GM12864 (cell line): ENCODE measurements at regions not wholly inside any gene's neighbourhood (a gene's known extent, or its start where the extent isn't known, plus 50 kb on each side); places are given as distances from the start of the nearest gene placed in this dataset.
"Not testable (repeated sequence)": the region's sequence is repeated elsewhere in the genome, so short reads cannot be mapped to it uniquely, and the experiment has no call there.

Experiments
- DNase-seq: peaks from one replicate; pipeline ENCODE4 v3.0.0-alpha.2; 2011; ENCODE audit warnings: low read depth
- H3K4me3 ChIP-seq: 2 replicates; pipeline ENCODE4 v1.5.1; 2011; ENCODE audit warnings: mild to moderate bottlenecking, low read depth, low read length, control low read depth
- TF ChIP-seq, protein P1 (sequence below): IDR thresholded peaks from 2 replicates; pipeline ENCODE4 v1.5.1; 2011; ENCODE audit warnings: low read depth, mild to moderate bottlenecking, moderate library complexity, low read length, control low read depth, inconsistent platforms; ENCODE audit errors: missing control alignments

- TF ChIP-seq, protein P1, sequence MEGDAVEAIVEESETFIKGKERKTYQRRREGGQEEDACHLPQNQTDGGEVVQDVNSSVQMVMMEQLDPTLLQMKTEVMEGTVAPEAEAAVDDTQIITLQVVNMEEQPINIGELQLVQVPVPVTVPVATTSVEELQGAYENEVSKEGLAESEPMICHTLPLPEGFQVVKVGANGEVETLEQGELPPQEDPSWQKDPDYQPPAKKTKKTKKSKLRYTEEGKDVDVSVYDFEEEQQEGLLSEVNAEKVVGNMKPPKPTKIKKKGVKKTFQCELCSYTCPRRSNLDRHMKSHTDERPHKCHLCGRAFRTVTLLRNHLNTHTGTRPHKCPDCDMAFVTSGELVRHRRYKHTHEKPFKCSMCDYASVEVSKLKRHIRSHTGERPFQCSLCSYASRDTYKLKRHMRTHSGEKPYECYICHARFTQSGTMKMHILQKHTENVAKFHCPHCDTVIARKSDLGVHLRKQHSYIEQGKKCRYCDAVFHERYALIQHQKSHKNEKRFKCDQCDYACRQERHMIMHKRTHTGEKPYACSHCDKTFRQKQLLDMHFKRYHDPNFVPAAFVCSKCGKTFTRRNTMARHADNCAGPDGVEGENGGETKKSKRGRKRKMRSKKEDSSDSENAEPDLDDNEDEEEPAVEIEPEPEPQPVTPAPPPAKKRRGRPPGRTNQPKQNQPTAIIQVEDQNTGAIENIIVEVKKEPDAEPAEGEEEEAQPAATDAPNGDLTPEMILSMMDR: peak; percentile 28
- no peak overlapping the region for H3K4me3 ChIP-seq
- DNase-seq: no peak
Measured at GRCh38 chr21:24514081-24514733, 1093.1 kb downstream of the MRPL39 start.

GRCh38 chr21:24509131-24509530, 1098.2 kb downstream of the MRPL39 start:
- no peak overlapping the region for H3K4me3 ChIP-seq
- no peak for DNase-seq
- TF ChIP-seq, protein P1: no peak

GRCh38 chr21:24486973-24487372, 1120.3 kb downstream of the MRPL39 start:
- TF ChIP-seq, protein P1: no peak
- no peak for DNase-seq

DNA sequence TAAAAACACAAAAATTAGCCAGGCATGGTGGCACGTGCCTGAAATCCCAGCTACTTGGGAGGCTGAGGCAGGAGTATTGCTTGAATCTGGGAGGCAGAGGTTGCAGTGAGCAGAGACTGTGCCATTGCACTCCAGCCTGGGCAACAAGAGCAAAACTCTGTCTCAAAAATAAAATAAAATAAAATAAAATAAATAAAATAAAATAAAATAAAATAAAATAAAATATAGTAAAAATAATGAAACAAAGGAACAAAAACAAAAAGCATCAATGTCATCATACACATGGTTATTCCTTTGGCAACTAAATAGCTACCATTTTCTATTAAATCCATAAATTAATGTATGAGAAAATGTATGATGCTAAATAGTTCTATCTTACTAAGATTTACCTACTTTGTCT, 1123.9 kb downstream of the MRPL39 start:
- H3K4me3 ChIP-seq, DNase-seq: not testable (repeated sequence)

More at GRCh38 chr21:24486973-24487372, 1120.3 kb downstream of the MRPL39 start:
- H3K4me3 ChIP-seq: no peak overlapping the region

GRCh38 chr21:24470852-24471251, 1136.4 kb downstream of the MRPL39 start:
- no peak overlapping the region for H3K4me3 ChIP-seq
- TF ChIP-seq, protein P1: no peak
- DNase-seq: no peak

- no peak overlapping the region for H3K4me3 ChIP-seq
- no peak for DNase-seq
- TF ChIP-seq, protein P1: no peak
Measured at GRCh38 chr21:24456358-24456757, 1150.9 kb downstream of the MRPL39 start.

DNA sequence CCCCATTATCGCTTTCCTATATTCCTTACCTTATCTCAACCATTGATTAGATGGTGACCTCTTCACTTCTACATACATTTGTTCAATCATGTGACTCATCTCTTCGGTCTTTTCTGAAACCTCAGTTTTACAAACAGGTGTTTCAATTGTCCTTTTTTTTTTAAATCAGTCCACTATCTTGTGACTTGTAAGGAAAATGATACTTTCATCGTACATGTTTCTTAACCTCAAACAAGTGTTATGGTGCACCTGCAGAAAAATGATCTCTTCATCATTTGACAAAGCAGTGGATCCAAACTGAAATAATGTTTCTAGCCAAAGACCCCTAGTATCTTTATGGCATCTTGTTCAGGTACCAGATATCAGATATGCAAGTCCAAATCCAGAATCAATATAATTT, 1157.2 kb downstream of the MRPL39 start:
- TF ChIP-seq, protein P1: no peak
- DNase-seq: no peak

More for the DNA sequence above, 1157.2 kb downstream of the MRPL39 start:
- no peak overlapping the region for H3K4me3 ChIP-seq
